HG02623 (cell line): ENCODE measurements at regions not wholly inside any gene's neighbourhood (a gene's known extent, or its start where the extent isn't known, plus 50 kb on each side); places are given as distances from the start of the nearest gene placed in this dataset.
"Not testable (repeated sequence)": the region's sequence is repeated elsewhere in the genome, so short reads cannot be mapped to it uniquely, and the experiment has no call there.

ENCODE experiments used
- ATAC-seq: cut with Tn5 transposase; IDR thresholded peaks from one replicate; pipeline ENCODE4 v1.9.1; 2021; ENCODE audit warnings: moderate library complexity; ENCODE audit not compliant: unreplicated experiment

GRCh38 chr3:140859592-140860336 lies 81.9 kb upstream of the SLC25A36 start:
- no peak for ATAC-seq

GRCh38 chr3:140863580-140864009 lies 78.0 kb upstream of the SLC25A36 start:
- no peak for ATAC-seq

- ATAC-seq: no peak
Measured at GRCh38 chr3:140870351-140870750, 71.3 kb upstream of the SLC25A36 start.

GRCh38 chr3:140871022-140871421 lies 70.6 kb upstream of the SLC25A36 start:
- no peak for ATAC-seq

- not testable (repeated sequence) for ATAC-seq
Measured at GRCh38 chr3:140872165-140872564, 69.5 kb upstream of the SLC25A36 start.

GRCh38 chr3:140883428-140884040 lies 58.1 kb upstream of the SLC25A36 start:
- no peak for ATAC-seq

- not testable (repeated sequence) for ATAC-seq
Measured at GRCh38 chr3:140885697-140886096, 55.9 kb upstream of the SLC25A36 start.
